GM19025 (cell line): ENCODE measurements at regions not wholly inside any gene's neighbourhood (a gene's known extent, or its start where the extent isn't known, plus 50 kb on each side); places are given as distances from the start of the nearest gene placed in this dataset.

Experiments
- ATAC-seq: cut with Tn5 transposase; IDR thresholded peaks from one replicate; pipeline ENCODE4 v1.9.1; 2021; ENCODE audit warnings: mild to moderate bottlenecking, low read depth, moderate library complexity; ENCODE audit not compliant: unreplicated experiment

GRCh38 chr5:97907646-97908400, 724.8 kb upstream of the RIOK2 start:
- ATAC-seq: no peak

GRCh38 chr5:97909541-97909940, 726.5 kb upstream of the RIOK2 start:
- ATAC-seq: no peak

GRCh38 chr5:97914483-97914882, 731.4 kb upstream of the RIOK2 start:
- no peak for ATAC-seq

- ATAC-seq: no peak
Measured at GRCh38 chr5:97915106-97915505, 732.1 kb upstream of the RIOK2 start.

- ATAC-seq: no peak
Measured at GRCh38 chr5:97918057-97918456, 735.0 kb upstream of the RIOK2 start.

GRCh38 chr5:97918620-97919019, 735.6 kb upstream of the RIOK2 start:
- ATAC-seq: no peak

GRCh38 chr5:97919719-97920118, 736.7 kb upstream of the RIOK2 start:
- no peak for ATAC-seq

GRCh38 chr5:97922776-97923175, 739.7 kb upstream of the RIOK2 start:
- ATAC-seq: no peak

GRCh38 chr5:97923496-97923895, 740.4 kb upstream of the RIOK2 start:
- ATAC-seq: peak; percentile 54

GRCh38 chr5:97923997-97924396, 741.0 kb upstream of the RIOK2 start:
- peak; percentile 49 for ATAC-seq

GRCh38 chr5:97929383-97929782, 746.3 kb upstream of the RIOK2 start:
- no peak for ATAC-seq

- no peak for ATAC-seq
Measured at GRCh38 chr5:97931829-97932228, 748.8 kb upstream of the RIOK2 start.

- no peak for ATAC-seq
Measured at GRCh38 chr5:97936231-97936630, 753.2 kb upstream of the RIOK2 start.

- ATAC-seq: no peak
Measured at GRCh38 chr5:97937846-97938245, 754.8 kb upstream of the RIOK2 start.

GRCh38 chr5:97943036-97943435, 760.0 kb upstream of the RIOK2 start:
- ATAC-seq: no peak

GRCh38 chr5:97951139-97951538, 768.1 kb upstream of the RIOK2 start:
- ATAC-seq: no peak

GRCh38 chr5:97955450-97955849, 772.4 kb upstream of the RIOK2 start:
- no peak for ATAC-seq

GRCh38 chr5:97967292-97967691, 784.2 kb upstream of the RIOK2 start:
- ATAC-seq: no peak

- no peak for ATAC-seq
Measured at GRCh38 chr5:97968346-97968745, 785.3 kb upstream of the RIOK2 start.

- ATAC-seq: no peak
Measured at GRCh38 chr5:97979740-97980139, 793.7 kb upstream of the RGMB start.

GRCh38 chr5:97980291-97980690, 793.2 kb upstream of the RGMB start:
- ATAC-seq: no peak

- ATAC-seq: no peak
Measured at GRCh38 chr5:97986069-97986468, 787.4 kb upstream of the RGMB start.

GRCh38 chr5:97991236-97991635, 782.2 kb upstream of the RGMB start:
- no peak for ATAC-seq
